ENCODE measurements at regions not wholly inside any gene's neighbourhood (a gene's known extent, or its start where the extent isn't known, plus 50 kb on each side); places are given as distances from the start of the nearest gene placed in this dataset.

DNA sequence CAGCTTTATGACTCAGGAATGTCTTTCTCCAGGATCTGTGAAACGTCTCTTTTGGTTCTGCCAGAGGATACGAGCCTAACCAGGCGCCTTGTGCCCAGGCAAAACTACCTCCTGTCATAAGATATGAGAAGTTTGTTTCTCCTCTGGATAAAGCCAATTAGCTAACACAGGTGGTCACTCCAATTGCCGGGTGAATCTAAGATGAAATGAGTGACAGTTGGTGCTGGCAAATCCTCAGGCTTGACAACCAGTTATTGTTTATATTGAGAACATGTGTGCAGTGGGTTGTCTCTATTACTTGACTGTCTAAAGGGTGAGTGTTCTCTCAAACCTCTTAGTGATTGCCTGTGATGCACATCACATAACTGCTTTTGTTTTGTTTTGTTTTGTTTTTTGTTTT, 449.1 kb downstream of the XPNPEP1 start:
- no peaks in the 10 kb centered on the region for H3K36me3 ChIP-seq
- 21% methylated on average over 4 of the region's 4 CpGs for whole genome bisulfite sequencing
- no peak overlapping the region for H3K4me3 ChIP-seq
- no peaks in the 10 kb centered on the region for H3K9me3 ChIP-seq
- TF ChIP-seq POLR2A (IDR thresholded peaks at IDR 0.05; ENCODE audit: low read depth) (no peak), POLR2AphosphoS5 (IDR thresholded peaks at IDR 0.05) (no peak), EP300 (IDR thresholded peaks at IDR 0.05) (no peak)
- TF ChIP-seq, protein P1, sequence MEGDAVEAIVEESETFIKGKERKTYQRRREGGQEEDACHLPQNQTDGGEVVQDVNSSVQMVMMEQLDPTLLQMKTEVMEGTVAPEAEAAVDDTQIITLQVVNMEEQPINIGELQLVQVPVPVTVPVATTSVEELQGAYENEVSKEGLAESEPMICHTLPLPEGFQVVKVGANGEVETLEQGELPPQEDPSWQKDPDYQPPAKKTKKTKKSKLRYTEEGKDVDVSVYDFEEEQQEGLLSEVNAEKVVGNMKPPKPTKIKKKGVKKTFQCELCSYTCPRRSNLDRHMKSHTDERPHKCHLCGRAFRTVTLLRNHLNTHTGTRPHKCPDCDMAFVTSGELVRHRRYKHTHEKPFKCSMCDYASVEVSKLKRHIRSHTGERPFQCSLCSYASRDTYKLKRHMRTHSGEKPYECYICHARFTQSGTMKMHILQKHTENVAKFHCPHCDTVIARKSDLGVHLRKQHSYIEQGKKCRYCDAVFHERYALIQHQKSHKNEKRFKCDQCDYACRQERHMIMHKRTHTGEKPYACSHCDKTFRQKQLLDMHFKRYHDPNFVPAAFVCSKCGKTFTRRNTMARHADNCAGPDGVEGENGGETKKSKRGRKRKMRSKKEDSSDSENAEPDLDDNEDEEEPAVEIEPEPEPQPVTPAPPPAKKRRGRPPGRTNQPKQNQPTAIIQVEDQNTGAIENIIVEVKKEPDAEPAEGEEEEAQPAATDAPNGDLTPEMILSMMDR (IDR thresholded peaks at IDR 0.05) = no peak
- intact Hi-C loops (cut with DNase I) = no loop called here
- H3K27me3 ChIP-seq = no peaks in the 10 kb centered on the region
- no peak overlapping the region for H3K27ac ChIP-seq (replicated peaks in 1 of 4)
- no peak for DNase-seq (ENCODE audit: extremely low spot score)
- H3K4me1 ChIP-seq = no peaks in the 10 kb centered on the region

DNA sequence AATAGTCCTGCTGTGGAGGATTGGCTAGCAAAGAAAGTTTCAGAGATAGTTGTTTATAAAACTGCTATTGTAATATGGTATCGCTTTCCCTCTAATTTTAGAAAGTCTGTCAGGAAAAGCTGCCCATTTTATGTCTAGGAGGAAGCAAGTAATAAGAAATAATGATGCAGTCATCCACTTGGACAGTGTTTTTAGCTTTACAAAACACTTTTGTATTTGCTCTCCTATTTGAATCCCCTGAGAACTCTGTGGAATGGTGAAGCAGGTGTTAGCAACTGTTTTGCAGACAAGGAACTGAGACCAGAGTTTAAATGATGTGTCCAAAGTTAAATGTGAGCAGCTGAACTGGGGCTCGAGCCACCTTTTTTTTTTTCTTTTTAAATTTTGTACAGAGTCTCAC, 455.8 kb downstream of the XPNPEP1 start:
- no peaks in the 10 kb centered on the region for H3K9me3 ChIP-seq
- H3K27ac ChIP-seq (replicated peaks in 1 of 4) = no peak overlapping the region
- H3K27me3 ChIP-seq = no peaks in the 10 kb centered on the region
- TF ChIP-seq EP300 (IDR thresholded peaks at IDR 0.05) = no peak
- no peak for TF ChIP-seq POLR2A (IDR thresholded peaks at IDR 0.05; ENCODE audit: low read depth)
- intact Hi-C loops (cut with DNase I) = no loop called here
- H3K4me1 ChIP-seq = peaks cover 0 to 16% (median 11%) of the 10 kb centered on the region in 4 donors
- DNase-seq (ENCODE audit: extremely low spot score) = no peak
- H3K4me3 ChIP-seq = no peak overlapping the region
- 23% methylated on average over 2 of the region's 2 CpGs for WGBS
- H3K36me3 ChIP-seq = no peaks in the 10 kb centered on the region

DNA sequence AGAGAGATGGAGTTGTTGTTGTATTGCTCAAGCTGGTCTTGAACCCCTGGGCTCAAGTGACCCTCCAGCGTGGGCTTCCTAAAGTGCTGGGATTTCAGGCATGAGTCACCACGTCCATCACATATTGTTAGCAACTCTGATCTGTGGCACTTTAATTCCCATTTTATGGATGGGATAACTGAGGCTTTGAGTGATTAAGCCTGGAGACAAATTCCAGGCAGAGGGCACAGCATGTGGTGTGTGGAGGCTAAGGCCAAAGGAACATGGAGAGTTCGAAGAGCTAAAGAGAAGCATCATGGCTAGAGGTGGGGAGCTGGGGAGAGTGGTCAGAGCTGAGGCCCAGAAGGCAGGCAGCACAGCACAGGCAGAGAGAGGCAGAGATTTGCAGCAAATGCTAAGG, 458.4 kb downstream of the XPNPEP1 start:
- Histone ChIP-seq H3K36me3 (no peaks in the 10 kb centered on the region), H3K9me3 (no peaks in the 10 kb centered on the region), H3K4me3 (no peak overlapping the region), H3K4me1 (peaks cover 0 to 16% (median 11%) of the 10 kb centered on the region in 4 donors), H3K27ac (replicated peaks in 1 of 4) (no peak overlapping the region), H3K27me3 (no peaks in the 10 kb centered on the region)
- DNase-seq (ENCODE audit: extremely low spot score) = no peak
- 93% methylated on average over 3 of the region's 3 CpGs for WGBS
- no peak for TF ChIP-seq POLR2A (IDR thresholded peaks at IDR 0.05; ENCODE audit: low read depth)
- intact Hi-C loops (cut with DNase I) = no loop called here

DNA sequence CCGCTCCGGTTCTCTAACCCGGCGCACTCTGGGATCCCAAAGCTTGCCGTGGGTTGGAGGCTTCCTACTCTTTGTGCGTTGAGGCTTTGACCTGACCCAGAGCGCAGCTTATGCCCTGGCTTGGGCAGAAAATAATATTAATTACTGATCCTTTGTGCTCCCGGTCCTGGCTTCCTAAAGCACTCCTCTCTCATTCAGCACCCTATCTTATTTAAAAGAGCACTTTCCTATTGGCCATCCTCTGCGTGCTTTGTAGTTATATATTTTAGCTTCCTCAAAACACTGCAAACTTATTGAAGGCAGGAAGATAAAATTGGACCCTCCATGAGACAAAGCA, 466.0 kb downstream of the XPNPEP1 start:
- no peaks in the 10 kb centered on the region for H3K36me3 ChIP-seq
- peaks cover 0 to 44% (median 12%) of the 10 kb centered on the region in 4 donors for H3K27me3 ChIP-seq
- DNase-seq (ENCODE audit: extremely low spot score) = no peak
- TF ChIP-seq, protein P1 (IDR thresholded peaks at IDR 0.05) = no peak
- 6% methylated on average over 9 of the region's 9 CpGs for WGBS
- peaks cover 0 to 6% (median 0%) of the 10 kb centered on the region in 4 donors for H3K9me3 ChIP-seq
- intact Hi-C loops (cut with DNase I) = no loop called here
- no peak overlapping the region for H3K27ac ChIP-seq (replicated peaks in 1 of 4)
- peaks cover 0 to 11% (median 9%) of the 10 kb centered on the region in 4 donors for H3K4me1 ChIP-seq
- H3K4me3 ChIP-seq = peak overlapping the region; percentile 24 to 41 (median 34)

DNA sequence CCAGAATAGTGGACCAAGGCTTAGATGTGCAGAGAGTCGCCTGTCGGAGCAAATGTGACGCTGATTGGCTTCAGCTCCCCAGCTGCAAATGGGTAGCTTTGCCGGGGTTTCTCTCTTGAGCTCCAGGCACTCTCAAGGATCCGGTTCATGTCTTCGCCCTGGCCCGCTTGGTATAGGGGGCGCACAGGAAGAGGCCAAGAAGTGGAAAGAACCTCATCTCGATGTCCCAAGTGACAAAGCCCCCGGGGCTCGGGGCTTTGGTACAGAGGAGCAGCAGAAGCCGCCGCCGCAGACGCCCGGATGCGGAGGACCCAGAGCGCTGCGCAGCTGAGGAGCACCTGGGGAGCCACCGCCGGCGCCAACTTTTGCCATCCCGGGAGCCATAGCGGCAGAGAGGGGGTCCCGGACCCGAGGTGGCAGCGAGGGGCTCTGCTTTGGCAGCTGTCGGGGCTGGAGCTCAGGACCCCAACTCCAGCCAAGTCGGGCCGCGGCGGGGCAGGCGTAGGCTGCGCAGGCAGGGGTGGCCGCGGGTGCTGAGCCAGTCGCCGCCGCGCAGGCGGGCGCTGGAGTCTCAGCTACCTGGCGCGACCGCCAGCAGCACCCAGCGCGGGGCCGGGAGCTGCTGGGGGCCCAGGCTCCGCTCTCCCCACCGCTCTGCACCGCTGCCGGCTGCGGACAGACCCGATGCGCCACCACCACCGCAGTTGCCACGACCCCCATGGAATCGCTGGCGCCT, 466.6 kb downstream of the XPNPEP1 start:
- no peak overlapping the region for H3K27ac ChIP-seq (replicated peaks in 1 of 4)
- no peaks in the 10 kb centered on the region for H3K36me3 ChIP-seq
- no peak for DNase-seq (ENCODE audit: extremely low spot score)
- TF ChIP-seq, protein P1 (IDR thresholded peaks at IDR 0.05) = no peak
- TF ChIP-seq EP300 (IDR thresholded peaks at IDR 0.05) = no peak
- TF ChIP-seq POLR2AphosphoS5 (IDR thresholded peaks at IDR 0.05) = no peak
- TF ChIP-seq POLR2A (IDR thresholded peaks at IDR 0.05; ENCODE audit: low read depth) = no peak
- peaks cover 0 to 11% (median 9%) of the 10 kb centered on the region in 4 donors for H3K4me1 ChIP-seq
- peaks cover 0 to 6% (median 0%) of the 10 kb centered on the region in 4 donors for H3K9me3 ChIP-seq
- 7% methylated on average over 10 of the region's 59 CpGs for WGBS
- intact Hi-C loops (cut with DNase I) = no loop called here
- peaks cover 0 to 44% (median 12%) of the 10 kb centered on the region in 4 donors for H3K27me3 ChIP-seq
- H3K4me3 ChIP-seq = peak overlapping the region; percentile 24 to 41 (median 34)

DNA sequence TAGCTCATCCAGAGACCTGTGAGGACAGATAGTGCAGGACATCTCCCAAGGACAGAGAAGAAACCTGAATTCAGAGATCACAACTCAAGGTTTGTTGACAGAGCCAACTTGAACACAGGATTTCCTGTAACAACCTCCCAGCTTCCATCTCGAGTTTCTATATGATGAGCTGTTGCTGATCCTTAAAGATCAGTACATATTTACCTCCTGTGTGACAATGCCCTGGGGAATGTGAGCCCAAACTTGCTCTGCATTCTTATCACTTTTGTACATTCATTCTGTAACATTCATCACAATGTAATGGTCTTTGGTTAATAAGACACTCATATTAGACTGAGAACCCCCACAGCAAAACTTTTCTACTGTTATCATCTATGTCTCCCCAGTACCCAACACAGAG, 468.6 kb downstream of the XPNPEP1 start:
- Histone ChIP-seq H3K4me3 (no peak overlapping the region), H3K27me3 (peaks cover 0 to 44% (median 12%) of the 10 kb centered on the region in 4 donors), H3K36me3 (no peaks in the 10 kb centered on the region), H3K27ac (replicated peaks in 1 of 4) (no peak overlapping the region), H3K9me3 (peaks cover 0 to 6% (median 0%) of the 10 kb centered on the region in 4 donors), H3K4me1 (peaks cover 0 to 11% (median 9%) of the 10 kb centered on the region in 4 donors)
- no peak for TF ChIP-seq POLR2AphosphoS5 (IDR thresholded peaks at IDR 0.05)
- TF ChIP-seq EP300 (IDR thresholded peaks at IDR 0.05) = no peak
- TF ChIP-seq POLR2A (IDR thresholded peaks at IDR 0.05; ENCODE audit: low read depth) = no peak
- TF ChIP-seq, protein P1 (IDR thresholded peaks at IDR 0.05) = no peak
- no peak for DNase-seq (ENCODE audit: extremely low spot score)
- intact Hi-C loops (cut with DNase I) = no loop called here
- WGBS = 52% methylated on average over 1 of the region's 1 CpG
